ENCODE measurements at regions not wholly inside any gene's neighbourhood (a gene's known extent, or its start where the extent isn't known, plus 50 kb on each side); places are given as distances from the start of the nearest gene placed in this dataset.

DNA sequence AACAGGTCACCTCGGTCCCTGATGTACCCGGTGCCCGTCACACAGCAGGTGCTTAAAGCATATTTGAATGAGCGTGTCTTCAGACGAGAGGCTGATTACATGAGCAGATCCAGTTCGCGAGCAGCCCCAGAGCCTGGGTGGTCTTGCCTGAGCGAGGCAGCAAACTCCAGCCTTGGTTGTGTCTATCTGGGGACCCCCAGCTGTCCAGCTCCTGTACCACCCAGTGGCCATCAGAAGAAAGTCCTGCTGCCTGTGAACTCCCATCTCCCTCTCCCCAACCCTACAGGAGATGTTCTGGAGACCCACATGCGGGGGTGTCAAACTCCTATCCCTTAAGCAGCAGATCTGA, 174.2 kb downstream of the PHETA1 start:
- no peak for DNase-seq

DNA sequence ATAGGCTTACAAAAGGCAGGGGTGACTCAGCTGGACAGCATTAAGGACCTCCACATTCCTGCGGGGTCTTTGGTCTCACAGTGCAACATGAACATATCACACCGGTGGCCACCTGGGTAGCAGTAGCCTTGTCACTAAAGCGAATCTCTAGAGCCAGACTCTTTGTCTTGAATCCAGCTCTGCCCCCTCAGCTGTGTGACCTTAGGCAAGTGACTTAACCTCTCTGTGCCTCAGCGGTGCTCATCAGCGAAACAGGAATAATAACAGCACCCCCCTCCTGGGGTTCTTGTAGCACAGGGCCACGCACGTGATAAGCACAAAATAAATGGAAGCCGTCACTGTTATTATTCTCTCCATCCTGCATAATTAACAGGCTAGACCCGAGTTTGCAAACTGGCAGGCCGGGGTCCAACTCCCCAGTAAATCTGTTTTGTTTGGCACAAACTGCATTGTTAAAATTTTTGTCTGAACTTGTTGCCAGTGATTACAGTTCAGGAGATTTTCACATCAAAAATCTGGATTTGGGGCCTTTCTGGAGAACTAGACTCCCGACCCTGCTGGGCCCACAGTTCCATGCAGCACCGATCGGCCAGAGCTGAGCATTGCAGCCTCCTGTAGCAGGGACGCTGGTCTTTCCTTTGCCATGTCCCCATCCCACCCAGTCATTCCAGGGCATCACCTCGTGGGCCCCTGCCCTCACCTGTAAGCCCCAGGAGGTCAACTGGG, 174.8 kb downstream of the PHETA1 start:
- no peak for DNase-seq

DNA sequence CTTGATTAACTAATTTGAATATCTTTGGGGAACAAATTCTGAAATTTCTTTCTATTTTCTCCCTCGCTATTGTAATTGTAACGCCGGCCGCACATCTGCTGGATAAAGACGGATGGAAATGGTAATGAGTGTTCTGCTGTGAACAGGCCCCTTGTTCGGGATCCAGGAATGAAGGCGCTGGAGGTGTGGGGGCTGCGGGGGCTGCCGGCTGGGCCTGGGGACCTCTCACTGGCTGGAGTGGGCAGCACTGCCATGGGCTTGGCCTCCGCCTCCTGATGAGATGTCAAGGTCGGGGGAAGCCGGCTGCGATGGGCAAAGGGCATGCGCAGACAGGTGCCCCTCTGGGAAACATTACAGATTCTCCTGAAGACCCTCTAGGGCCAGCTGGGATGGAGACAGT, 175.4 kb downstream of the PHETA1 start:
- DNase-seq = no peak

DNA sequence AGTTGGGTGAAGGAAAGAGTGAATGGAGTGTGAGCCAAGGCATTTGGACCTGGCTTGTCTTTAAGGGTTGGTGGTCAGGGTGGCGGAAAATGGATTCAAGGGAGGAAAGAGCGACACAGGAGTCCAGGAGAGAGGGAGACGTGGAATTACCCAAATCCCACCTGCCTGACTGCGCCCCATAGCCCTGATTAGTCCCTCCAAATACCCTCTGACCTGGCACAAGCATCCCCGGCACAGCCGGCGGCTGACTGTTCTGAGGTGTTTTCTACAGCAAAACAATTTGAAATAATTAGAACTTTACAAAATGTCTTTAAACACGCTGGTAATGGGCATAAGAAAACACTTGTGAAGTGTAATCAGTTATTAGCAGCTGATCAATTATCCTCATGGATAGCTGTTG, 175.8 kb downstream of the PHETA1 start:
- no peak for DNase-seq

DNA sequence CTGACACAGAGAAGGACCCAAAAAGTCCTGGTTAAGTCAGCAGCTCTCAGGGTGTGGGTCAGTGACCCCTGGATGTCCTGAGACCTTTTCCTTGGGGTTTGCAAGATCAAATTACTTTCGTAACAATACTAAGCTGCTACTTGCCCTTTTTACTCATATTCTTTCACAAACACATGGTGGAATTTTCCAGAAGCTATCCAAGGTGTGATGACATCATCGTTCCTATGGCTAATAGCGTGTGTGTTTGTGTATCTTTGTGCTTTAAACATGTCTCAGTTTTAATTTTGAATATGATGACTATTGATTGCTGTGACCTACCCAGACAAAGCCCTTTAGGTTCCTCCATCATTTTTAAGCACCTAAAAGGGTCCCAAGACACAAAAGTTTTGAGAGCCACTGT, 176.2 kb downstream of the PHETA1 start:
- DNase-seq = no peak

DNA sequence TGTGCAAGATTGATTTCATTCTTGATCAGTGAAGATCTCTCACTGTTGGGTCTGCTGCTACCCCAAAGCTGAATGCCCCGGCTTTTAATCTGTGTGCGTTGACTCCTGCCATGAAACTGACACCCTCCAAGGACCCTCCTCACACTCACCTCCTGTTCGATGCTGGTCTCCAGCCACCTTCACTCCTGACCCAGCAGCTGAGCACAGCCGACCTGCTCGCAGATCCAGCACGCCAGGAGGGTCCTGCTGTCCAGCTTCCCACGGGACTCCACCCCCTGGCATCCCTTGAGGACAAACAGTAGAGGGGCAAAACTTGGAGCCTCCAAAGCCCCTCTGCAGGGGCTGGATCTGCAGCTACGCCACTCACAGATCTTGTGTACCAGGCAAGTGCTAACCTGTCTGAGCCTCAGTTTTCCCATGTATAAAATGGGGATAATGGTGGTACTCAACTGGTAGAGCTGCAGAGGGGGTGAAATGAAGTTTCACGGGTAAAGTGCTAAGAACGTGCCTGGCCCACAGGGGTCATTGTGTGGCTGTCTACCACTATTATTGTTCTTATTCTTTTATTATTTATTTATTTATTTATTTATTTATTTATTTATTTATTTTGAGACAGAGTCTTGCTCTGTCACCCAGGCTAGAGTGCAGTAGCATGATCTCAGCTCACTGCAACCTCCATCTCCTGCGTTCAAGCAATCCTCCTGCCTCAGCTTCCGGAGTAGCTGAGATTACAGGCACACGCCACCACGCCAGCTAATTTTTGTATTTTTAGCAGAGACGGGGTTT, 178.0 kb downstream of the PHETA1 start:
- no peak for DNase-seq

DNA sequence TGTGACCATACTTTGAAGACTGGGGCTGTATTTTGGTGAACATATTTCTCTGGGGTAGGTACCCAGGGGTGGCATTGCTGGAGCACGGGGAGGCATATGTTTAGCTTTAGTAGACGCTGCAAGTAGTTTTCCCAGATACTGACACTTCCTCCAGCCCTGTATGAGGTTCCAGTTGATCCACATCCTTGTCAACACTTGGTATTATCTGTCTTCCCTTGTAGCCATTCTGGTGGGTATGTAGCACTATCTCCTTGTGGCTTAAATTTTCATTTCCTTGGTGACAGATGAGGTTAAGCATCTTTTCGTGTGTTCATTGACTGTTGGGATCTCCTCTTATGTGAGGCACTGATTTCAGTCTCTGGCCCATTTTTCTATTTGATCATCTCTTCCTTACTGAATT, 179.1 kb downstream of the PHETA1 start:
- DNase-seq = no peak

DNA sequence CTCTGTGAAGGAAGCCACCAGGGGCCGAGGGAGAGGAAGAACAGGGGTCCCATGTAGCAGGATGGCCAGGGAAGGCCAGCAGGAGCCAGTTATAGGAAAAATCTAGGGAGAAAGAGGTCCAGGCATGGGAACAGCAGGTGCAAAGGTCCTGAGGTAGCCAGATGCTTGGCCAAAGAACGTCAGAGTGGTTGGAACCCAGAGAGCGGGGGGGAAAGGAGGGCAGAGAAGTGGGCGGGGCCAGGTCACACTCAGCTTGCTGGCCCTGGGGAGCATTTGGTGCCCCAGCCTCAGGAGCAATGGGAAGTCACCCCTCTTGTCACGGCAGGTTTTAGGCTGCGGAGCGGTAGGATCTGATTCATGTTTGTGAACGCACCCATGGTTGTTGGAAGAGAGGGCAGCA, 180.5 kb downstream of the PHETA1 start:
- DNase-seq = no peak

DNA sequence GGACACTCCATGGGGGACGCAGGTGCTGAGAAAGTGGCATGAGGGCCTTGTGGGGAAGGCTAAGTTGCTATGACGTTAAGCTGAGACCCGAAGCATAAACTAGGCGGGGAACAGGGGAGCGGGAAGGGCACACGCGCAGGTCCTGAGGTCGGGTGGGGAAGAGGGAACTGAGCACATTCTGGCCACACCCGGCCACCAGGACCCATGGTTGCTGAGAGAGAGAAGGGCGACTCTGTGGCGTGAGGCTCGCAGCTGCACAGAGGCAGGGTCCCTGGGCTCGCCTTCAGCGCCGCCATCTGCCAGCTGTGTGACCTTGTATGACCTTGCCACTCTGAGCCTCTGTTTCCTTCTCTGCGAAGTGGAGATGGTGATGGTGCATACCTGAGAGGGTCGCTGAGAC, 182.5 kb downstream of the PHETA1 start:
- no peak for DNase-seq

DNA sequence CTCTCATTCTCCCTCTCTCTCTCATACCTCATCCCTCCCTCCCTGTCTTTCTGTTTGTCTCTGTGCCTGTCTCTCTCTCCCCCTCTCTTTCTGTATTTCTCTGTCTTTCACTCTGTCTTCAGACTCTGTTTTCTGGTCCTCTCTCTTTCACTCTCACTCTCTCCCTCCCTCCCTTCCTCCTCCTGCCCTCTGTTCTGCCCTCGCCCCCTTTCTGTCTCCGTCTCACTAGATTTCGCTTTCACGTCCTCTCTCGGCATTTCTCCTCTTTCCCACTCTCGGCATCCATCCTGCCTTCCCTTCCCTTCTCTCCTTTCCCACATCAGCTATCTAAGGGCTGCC, 183.0 kb downstream of the PHETA1 start:
- no peak for DNase-seq

DNA sequence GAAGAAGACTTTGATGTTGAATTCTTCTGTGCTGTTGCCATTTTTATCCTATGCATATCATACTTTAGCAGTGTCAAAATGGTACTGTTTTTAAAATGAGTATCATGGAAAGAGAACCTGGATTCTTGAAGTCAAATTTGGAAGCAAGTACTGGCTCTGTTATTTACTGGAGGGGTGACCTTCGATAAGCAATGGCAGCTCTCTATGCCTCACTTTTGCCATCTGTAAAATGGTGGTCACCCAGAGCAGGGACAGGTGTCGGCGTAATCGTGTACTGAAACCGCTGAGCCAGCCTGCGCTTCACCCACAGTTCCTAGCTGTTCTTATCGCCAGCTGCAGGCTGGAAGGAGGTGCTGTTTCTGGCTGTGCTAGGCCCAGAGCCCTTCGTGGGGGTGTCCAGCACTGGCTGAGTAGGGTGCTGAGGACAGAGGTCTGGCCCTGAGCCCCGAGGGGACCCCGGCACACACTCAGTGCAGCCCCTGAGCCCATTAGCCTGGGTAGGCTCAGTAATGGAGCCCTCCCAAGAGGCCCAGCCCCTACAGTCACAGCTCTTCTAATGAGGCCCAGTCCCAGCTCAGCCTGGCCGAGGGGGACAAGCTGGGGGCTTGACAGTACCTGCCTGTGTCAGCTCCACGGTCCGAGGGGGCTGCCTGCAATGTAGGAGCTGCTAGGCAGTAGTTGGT, 183.5 kb downstream of the PHETA1 start:
- no peak for DNase-seq

DNA sequence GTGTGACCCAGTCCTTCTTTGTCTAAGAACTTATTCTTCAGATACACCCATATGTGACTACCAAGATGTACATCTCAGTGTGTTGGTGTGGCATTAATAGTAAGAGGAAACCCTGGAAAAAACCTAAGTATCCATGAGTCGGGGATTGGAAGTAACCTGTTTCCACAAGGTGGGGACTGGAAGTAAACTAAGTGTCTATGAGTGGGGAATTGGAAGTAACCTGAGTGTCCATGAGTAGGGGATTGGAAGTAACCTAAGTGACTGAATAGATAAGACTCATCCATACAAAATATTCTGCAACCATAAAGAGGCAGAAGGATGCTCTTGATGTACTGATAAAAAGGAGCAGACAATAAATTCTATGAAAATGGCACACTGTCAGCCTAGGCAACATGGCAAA, 184.7 kb downstream of the PHETA1 start:
- DNase-seq = no peak

DNA sequence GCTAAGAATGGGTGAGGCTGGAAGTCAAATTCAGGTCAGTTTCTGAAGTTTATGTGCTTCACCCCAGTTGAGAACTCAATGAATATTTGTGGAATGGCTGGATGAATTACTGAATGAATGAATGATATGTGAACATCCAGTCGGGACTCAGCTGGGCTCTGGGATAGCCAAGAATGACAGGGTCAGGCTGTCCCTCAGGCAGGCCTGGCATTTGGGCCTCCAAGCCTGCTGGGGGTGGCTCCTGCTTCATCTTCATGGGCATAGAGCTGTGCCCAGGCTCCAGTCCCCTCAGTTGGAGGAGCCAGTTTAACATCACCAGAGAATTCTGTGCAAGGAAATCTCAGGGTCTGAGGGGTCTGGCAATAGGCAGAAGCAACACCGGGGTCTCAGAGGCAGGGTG, 185.8 kb downstream of the PHETA1 start:
- no peak for DNase-seq

DNA sequence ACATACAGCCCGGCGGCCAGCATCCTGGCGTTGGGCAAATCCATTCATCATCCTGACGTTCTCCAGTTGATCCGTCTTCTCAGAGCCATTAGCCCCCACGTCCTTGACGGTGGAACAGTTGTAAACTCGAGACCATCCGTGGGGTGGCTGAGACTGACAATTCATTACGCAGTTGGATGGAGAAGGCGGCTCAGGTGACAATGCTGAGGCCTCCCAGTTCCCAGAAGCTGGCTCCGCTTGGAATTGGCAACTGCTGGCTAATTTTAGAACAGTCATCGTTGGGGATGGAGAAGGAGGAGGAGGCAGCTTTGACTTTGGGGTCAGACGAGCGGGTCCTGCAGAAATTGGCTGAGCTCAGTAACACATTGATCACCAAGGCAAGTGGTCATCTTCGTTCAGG, 186.5 kb downstream of the PHETA1 start:
- DNase-seq = no peak

DNA sequence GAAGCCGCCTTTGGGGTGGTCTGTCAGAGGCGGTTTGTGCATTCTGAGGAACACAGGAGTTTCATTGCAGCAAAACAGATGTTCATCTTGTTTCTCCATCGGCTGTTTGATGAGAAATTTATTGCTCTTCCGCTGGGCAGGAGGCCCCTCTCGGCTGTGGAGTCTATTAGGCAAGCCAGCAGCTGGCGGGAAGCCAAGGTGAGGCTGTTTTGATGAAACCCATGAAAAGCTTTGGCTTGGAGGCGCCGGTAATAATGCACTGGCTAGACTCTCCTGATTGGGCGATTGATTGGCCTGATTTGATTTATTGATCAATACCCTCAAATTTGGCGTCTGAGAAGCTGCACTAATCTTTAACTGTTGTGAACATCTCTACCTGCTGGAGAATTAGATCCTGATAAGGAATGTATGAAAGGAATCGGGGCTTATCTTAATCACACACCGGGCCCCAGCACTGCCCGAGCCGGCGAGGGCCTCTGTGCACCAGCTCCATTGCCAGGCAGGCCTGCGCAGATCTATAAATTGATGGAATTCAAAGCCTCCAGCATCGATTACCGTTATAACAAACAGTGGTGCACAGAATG, 187.7 kb downstream of the PHETA1 start:
- DNase-seq = peak; percentile 91

DNA sequence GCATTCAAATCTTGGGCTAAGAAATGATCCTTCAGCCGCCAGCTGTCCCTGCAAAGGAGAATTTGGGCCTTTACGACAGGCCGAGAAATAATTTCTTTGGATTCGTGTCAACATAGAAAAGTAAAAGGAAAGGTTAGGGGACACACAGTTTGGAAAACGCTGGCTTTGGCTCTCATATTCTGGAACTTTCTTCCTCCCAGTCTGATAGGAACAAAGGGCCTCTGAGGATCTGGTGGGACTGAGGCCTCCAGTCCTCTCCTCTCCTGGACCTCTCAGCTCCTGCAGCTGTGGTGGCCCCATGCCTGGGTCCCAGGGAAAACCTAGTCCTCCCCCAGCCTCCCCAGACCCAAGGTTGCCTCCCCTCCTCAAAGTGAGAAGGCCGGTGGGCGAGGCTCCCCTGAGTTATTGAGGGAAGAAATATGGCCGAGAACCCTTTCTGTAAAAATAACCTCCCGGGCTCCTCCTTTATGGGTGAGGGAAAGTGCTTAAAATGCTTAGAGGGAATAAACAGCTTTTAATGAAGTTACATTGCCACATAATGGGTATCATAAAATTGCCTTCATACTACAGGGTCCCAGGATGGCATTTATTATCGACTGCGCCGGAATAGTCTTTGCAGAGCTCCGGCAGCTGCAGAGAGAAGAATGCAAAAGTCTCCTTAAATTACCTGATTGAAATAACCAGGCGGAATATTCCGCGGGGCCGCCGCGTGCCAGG, 188.3 kb downstream of the PHETA1 start:
- DNase-seq = no peak

DNA sequence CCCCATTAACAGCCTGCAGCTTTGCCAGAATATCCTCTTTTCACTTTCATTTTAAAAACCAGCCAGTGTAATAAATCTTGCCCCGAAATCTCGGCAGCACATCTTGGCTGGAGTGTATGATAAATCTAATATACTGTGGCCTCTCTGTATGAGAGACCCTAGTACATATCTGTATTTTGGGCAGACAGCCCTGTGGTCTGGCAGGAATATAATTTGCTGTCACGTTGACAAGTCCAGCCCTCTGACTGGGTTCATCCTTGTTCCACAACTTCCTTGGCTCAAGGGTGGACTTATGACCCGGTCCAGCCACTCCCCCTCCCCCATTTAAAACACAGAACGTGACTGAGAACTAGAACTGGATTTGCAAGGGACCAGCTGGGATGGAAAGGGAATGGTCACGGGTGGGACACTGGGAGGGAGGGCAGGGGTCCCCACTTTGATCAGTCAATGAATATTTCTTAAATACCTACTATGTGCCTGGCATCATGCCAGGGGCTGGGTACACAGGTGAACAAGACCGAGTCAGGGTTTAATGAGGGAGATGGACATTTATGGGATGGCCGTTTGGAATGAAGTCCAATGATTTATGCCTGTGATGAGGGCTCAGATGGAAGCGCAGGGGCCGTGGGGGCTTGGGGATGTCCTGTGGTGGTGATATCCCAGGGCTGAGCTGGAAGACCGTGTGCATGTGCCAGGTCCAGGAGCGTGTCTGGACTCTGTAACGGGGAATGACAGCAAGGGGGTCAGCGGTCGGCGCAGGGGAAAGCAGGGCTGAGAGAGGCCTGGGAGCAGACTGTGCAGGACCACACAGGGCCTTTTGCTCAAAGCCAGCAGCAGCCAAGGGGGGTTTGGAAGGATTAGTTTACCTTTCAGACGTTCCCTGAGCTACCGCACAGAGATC, 190.5 kb downstream of the PHETA1 start:
- DNase-seq = peak; percentile 32

DNA sequence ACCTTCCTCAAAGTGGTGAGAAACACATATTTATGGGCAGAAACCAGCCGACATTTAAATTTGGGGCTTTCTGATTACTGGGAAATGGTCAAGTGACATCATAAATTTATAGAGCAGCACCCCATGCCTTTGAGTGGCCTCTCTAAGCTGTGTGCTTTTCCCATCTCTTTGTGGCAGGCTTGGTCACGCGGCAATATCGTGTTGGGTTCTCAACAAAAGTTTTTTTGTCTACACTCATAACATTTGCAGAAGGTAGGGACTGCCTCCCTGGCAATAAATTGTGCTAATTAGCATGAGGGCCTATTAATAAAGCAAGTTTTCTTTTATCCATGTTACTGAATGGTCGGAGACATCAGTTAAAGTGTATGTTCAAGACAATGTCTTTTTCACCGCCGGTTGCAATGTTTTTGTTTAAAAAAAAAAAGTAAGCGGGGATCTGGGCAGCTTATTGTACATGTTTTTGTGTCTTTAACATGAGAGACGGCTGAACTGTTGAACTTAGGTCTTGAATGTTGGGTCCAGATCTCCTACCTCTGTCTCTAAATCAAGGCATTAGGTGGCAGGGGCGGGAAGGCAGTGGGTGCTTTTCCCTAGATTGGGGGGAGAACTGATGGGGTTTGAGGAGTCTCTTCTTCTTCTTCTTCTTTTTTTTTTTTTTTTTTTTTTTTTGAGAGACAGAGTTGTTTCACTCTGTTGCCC, 193.3 kb downstream of the PHETA1 start:
- DNase-seq = no peak

DNA sequence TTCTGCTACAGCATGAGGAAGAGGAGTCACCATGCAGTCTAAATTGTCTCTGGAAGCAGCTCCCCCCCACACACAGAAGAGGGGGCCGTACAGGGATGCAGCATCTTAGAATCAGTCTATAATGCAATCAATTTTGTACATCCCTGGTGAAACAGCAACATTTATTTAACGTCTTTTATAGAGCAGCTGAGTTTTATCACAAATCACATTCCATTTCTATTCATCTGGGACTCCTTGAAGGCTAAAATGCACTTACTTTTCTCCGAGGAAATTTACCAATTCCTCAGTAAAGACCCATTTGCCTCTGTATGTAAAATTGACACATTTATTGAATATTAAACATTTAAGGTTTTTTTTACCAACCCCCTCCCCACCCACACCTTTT, 193.9 kb downstream of the PHETA1 start:
- no peak for DNase-seq

DNA sequence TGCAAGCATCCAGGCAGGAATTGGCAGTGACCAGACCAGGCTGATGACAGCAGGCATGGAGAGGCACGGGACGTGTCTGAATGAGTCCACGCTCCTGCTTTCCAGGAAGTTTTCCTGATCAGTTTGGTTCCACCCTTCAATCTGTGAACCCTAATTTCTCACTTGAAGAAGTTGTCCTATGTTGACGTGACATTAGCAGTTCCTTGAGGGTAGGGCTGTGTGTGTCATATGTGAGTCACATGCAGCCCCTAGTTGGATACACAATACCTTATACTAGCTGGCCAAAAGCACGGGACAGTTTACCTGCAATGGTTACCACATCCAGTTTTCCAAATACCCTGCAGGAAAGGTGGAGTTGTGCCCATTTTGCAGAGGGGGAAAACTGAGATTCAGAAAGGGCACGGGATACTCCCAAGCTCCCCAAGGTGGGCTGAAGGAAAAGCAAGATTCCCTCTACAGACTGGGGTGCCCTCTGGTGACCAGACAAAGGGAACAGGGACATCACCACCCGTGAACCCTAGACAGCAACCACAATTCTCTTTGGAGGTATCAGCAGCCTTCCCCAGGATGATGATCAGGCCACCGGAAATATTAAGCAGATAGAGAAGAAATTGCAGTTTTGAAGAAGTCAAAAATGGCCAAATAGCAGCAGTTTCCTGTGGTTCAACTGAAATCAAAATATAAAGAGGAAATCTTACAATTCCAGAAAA, 194.5 kb downstream of the PHETA1 start:
- DNase-seq = peak; percentile 71

DNA sequence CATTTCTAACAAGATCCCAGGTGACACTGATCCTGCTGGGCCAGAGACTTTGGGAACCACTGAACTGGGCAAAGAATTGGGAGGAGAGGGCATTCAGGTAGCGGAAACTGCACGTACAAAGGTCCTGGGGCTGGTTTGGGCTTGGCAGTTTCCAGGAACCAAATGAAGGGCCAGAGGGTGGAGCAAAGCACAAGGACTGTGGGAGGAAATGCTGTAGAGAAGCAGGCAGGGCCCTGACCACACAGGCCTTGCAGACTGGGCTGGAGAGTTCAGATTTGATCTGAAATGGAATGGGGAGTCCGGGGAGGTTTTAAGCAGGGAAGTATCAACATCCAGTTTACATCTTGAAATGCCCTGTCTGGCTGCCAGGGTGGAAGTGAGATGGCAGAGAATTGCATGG, 195.1 kb downstream of the PHETA1 start:
- DNase-seq = peak; percentile 49
